Motor neuron (in vitro differentiated cells): ENCODE measurements at regions not wholly inside any gene's neighbourhood (a gene's known extent, or its start where the extent isn't known, plus 50 kb on each side); places are given as distances from the start of the nearest gene placed in this dataset.
A peak's percentile ranks its signal among the peaks of the same experiment; 100 is the strongest.

ENCODE experiments used
- ATAC-seq, 8 experiments: fragments of 200-7000 bp; cut with Tn5 transposase; replicated peaks in 6 of 8; 2 replicates each; pipeline ENCODE4 v1.8.0; 2021; ENCODE audit warnings: mild to moderate bottlenecking in 8 of 8, moderate library complexity in 8 of 8
- H3K27ac ChIP-seq, 2 donors: fragments of 250-450 bp; sonication (Bioruptor Pico); 2 replicates each; pipeline ENCODE4 v1.9.0; 2021; ENCODE audit warnings: antibody characterized with exemption in 2 of 2, mild to moderate bottlenecking in 2 of 2, moderate library complexity in 1 of 2
- H3K4me1 ChIP-seq, 2 donors: fragments of 250-450 bp; sonication (Bioruptor Pico); replicated peaks in 1 of 2; 2 replicates each; pipeline ENCODE4 v1.6.1; 2021; ENCODE audit warnings: antibody characterized with exemption in 2 of 2, mild to moderate bottlenecking in 2 of 2, moderate library complexity in 1 of 2
- H3K4me3 ChIP-seq, 5 donors: fragments of 250-450 bp; sonication (Bioruptor Pico); 2 replicates each; pipeline ENCODE4 v1.9.0; 2021; ENCODE audit warnings: antibody characterized with exemption in 5 of 5, mild to moderate bottlenecking in 5 of 5, moderate library complexity in 4 of 5
- WGBS, 10 experiments: fragments of 450-650 bp; shearing (Covaris generic); methylation state at CpG; one replicate each; pipeline ENCODE4 v1.0.0; 2022; 5-methylcytosine and 5-hydroxymethylcytosine counted together
- in situ Hi-C, 9 experiments: fragments of 400-800 bp; cut with MboI; loops; one replicate each; pipeline ENCODE4 v1.15.0; 2021; ENCODE audit warnings: low sequenced_read_pairs in 9 of 9, low pct_unique_long_range_greater_than_20kb in 2 of 9; ENCODE audit not compliant: unreplicated experiment in 9 of 9

GRCh38 chr12:89960011-89960507, 251.4 kb upstream of the ATP2B1 start:
- in situ Hi-C loops: no loop called here
- Histone ChIP-seq H3K27ac (no peak overlapping the region), H3K4me3 (no peak overlapping the region), H3K4me1 (no peaks in the 10 kb centered on the region)
- 50 to 100% (median 83%) methylated on average over 1 to 2 of the region's 2 CpGs; no CpG with 5 or more reads in 1 of the 10 experiments for WGBS, 10 experiments
- peak in 1 of 8 experiments; percentile 39 for ATAC-seq

GRCh38 chr12:89959179-89959578, 250.5 kb upstream of the ATP2B1 start:
- ATAC-seq: no peak
- in situ Hi-C loops: no loop called here
- Histone ChIP-seq H3K27ac (no peak overlapping the region), H3K4me3 (no peak overlapping the region), H3K4me1 (no peaks in the 10 kb centered on the region)
- 0 to 100% (median 65%) methylated on average over 1 of the region's 1 CpG; no CpG with 5 or more reads in 2 of the 10 experiments for WGBS, 10 experiments

GRCh38 chr12:89954259-89954658, 245.6 kb upstream of the ATP2B1 start:
- ATAC-seq: no peak
- Histone ChIP-seq H3K4me3 (no peak overlapping the region), H3K4me1 (peaks cover 0 to 3% of the 10 kb centered on the region in 2 donors), H3K27ac (no peak overlapping the region)
- in situ Hi-C loops: no loop called here
- WGBS, 10 experiments: 93 to 100% (median 100%) methylated on average over 1 to 3 of the region's 3 CpGs; no CpG with 5 or more reads in 4 of the 10 experiments

- Histone ChIP-seq H3K4me3 (no peak overlapping the region), H3K27ac (no peak overlapping the region), H3K4me1 (peaks cover 6 to 20% of the 10 kb centered on the region in 2 donors)
- in situ Hi-C loops: no loop called here
- WGBS, 10 experiments: 29 to 100% (median 83%) methylated on average over 1 to 2 of the region's 2 CpGs; no CpG with 5 or more reads in 1 of the 10 experiments
- ATAC-seq: no peak
Observed at GRCh38 chr12:89951694-89952060, 243.0 kb upstream of the ATP2B1 start.

- H3K27ac ChIP-seq: no peak overlapping the region
- H3K4me1 ChIP-seq: peaks cover 6 to 20% of the 10 kb centered on the region in 2 donors
- 30 to 100% (median 71%) methylated on average over 1 to 2 of the region's 2 CpGs for WGBS, 10 experiments
- peak in 3 of 8 experiments; percentile 15 to 42 (median 33) for ATAC-seq
- in situ Hi-C loops: no loop called here
- H3K4me3 ChIP-seq: no peak overlapping the region
Observed at GRCh38 chr12:89951050-89951693, 242.5 kb upstream of the ATP2B1 start.

GRCh38 chr12:89950421-89950820, 241.8 kb upstream of the ATP2B1 start:
- peaks cover 6 to 20% of the 10 kb centered on the region in 2 donors for H3K4me1 ChIP-seq
- no peak for ATAC-seq

GRCh38 chr12:89949457-89950195, 241.0 kb upstream of the ATP2B1 start:
- 17 to 90% (median 52%) methylated on average over 2 to 4 of the region's 4 CpGs; no CpG with 5 or more reads in 1 of the 10 experiments for WGBS, 10 experiments
- ATAC-seq: peak in 5 of 8 experiments; percentile 21 to 61 (median 57)
- Histone ChIP-seq H3K4me3 (no peak overlapping the region), H3K4me1 (peaks cover 6 to 20% of the 10 kb centered on the region in 2 donors), H3K27ac (no peak overlapping the region)
- in situ Hi-C loops: no loop called here

More at GRCh38 chr12:89950421-89950820, 241.8 kb upstream of the ATP2B1 start:
- no peak overlapping the region for H3K4me3 ChIP-seq
- in situ Hi-C loops: no loop called here
- H3K27ac ChIP-seq: no peak overlapping the region
- WGBS, 10 experiments: 0 to 100% (median 66%) methylated on average over 1 of the region's 1 CpG; no CpG with 5 or more reads in 4 of the 10 experiments

- H3K4me3 ChIP-seq: no peak overlapping the region
- H3K27ac ChIP-seq: no peak overlapping the region
- peaks cover 6 to 20% of the 10 kb centered on the region in 2 donors for H3K4me1 ChIP-seq
- 100% methylated on average over 1 of the region's 1 CpG; no CpG with 5 or more reads in 3 of the 10 experiments for WGBS, 10 experiments
- ATAC-seq: no peak
- in situ Hi-C loops: no loop called here
Observed at GRCh38 chr12:89948271-89949175, 239.9 kb upstream of the ATP2B1 start.

GRCh38 chr12:89947437-89948270, 239.0 kb upstream of the ATP2B1 start:
- H3K4me1 ChIP-seq: peaks cover 9 to 24% of the 10 kb centered on the region in 2 donors
- H3K27ac ChIP-seq: peak overlapping the region in 1 of 2 donors; percentile 43
- peak; percentile 56 to 95 (median 84) for ATAC-seq
- no peak overlapping the region for H3K4me3 ChIP-seq
- in situ Hi-C loops: no loop called here
- WGBS, 10 experiments: 34 to 100% (median 48%) methylated on average over 1 to 5 of the region's 5 CpGs

- no peak for ATAC-seq
- in situ Hi-C loops: no loop called here
- 84 to 100% (median 93%) methylated on average over 1 to 6 of the region's 6 CpGs for WGBS, 10 experiments
- Histone ChIP-seq H3K4me3 (no peak overlapping the region), H3K27ac (no peak overlapping the region), H3K4me1 (peaks cover 11 to 27% of the 10 kb centered on the region in 2 donors)
Observed at GRCh38 chr12:89946518-89947135, 238.0 kb upstream of the ATP2B1 start.

- no peak for ATAC-seq
- Histone ChIP-seq H3K4me3 (no peak overlapping the region), H3K4me1 (peaks cover 12 to 27% of the 10 kb centered on the region in 2 donors), H3K27ac (no peak overlapping the region)
- in situ Hi-C loops: no loop called here
Observed at GRCh38 chr12:89945123-89945522, 236.5 kb upstream of the ATP2B1 start.

GRCh38 chr12:89943463-89943862, 234.8 kb upstream of the ATP2B1 start:
- in situ Hi-C loops: no loop called here
- Histone ChIP-seq H3K27ac (no peak overlapping the region), H3K4me3 (no peak overlapping the region), H3K4me1 (peaks cover 12 to 22% of the 10 kb centered on the region in 2 donors)
- ATAC-seq: peak in 3 of 8 experiments; percentile 70 to 91 (median 73)
